Glomerular visceral epithelial cell (primary cell): ENCODE measurements at regions not wholly inside any gene's neighbourhood (a gene's known extent, or its start where the extent isn't known, plus 50 kb on each side); places are given as distances from the start of the nearest gene placed in this dataset.
"Not testable (repeated sequence)": the region's sequence is repeated elsewhere in the genome, so short reads cannot be mapped to it uniquely, and the experiment has no call there.

ENCODE experiments used
- DNase-seq: peaks from one replicate; pipeline ENCODE4 v3.0.0-alpha.2; 2016; ENCODE audit errors: extremely low spot score

- DNase-seq = not testable (repeated sequence)
Observed at GRCh38 chr5:154588833-154589425, 110.9 kb upstream of the HAND1 start.

GRCh38 chr5:154588091-154588774 lies 110.2 kb upstream of the HAND1 start:
- DNase-seq = no peak

- DNase-seq = no peak
Observed at GRCh38 chr5:154587123-154588026, 109.3 kb upstream of the HAND1 start.

- DNase-seq = no peak
Observed at GRCh38 chr5:154583671-154584177, 105.7 kb upstream of the HAND1 start.

- DNase-seq = no peak
Observed at GRCh38 chr5:154580422-154580821, 102.4 kb upstream of the HAND1 start.

GRCh38 chr5:154577416-154577815 lies 99.4 kb upstream of the HAND1 start:
- no peak for DNase-seq

- DNase-seq = no peak
Observed at GRCh38 chr5:154576429-154576806, 98.4 kb upstream of the HAND1 start.

GRCh38 chr5:154575546-154576428 lies 97.8 kb upstream of the HAND1 start:
- DNase-seq = no peak

GRCh38 chr5:154573011-154573410 lies 95.0 kb upstream of the HAND1 start:
- no peak for DNase-seq

GRCh38 chr5:154571325-154572035 lies 93.5 kb upstream of the HAND1 start:
- DNase-seq = no peak

- no peak for DNase-seq
Observed at GRCh38 chr5:154570572-154571324, 92.7 kb upstream of the HAND1 start.

- no peak for DNase-seq
Observed at GRCh38 chr5:154568589-154568988, 90.6 kb upstream of the HAND1 start.

- DNase-seq = no peak
Observed at GRCh38 chr5:154567155-154567554, 89.1 kb upstream of the HAND1 start.

- DNase-seq = no peak
Observed at GRCh38 chr5:154566146-154566680, 88.2 kb upstream of the HAND1 start.

GRCh38 chr5:154565123-154565522 lies 87.1 kb upstream of the HAND1 start:
- DNase-seq = no peak

- no peak for DNase-seq
Observed at GRCh38 chr5:154562244-154562880, 84.3 kb upstream of the HAND1 start.

GRCh38 chr5:154559398-154560276 lies 81.6 kb upstream of the HAND1 start:
- no peak for DNase-seq

GRCh38 chr5:154557548-154557947 lies 79.5 kb upstream of the HAND1 start:
- DNase-seq = no peak
